Adrenal gland (tissue), 9 donors: ENCODE measurements at regions not wholly inside any gene's neighbourhood (a gene's known extent, or its start where the extent isn't known, plus 50 kb on each side); places are given as distances from the start of the nearest gene placed in this dataset.

ENCODE experiments used
- DNase-seq, 7 donors: peaks; one replicate each; pipeline ENCODE4 v3.0.0-alpha.2; 2019 to 2020
- H3K27ac ChIP-seq, 5 donors: fragments of 200-600 bp; sonication (generic) in 4 of 5; 1 replicate in 3 of 5; 2 replicates in 2 of 5; pipeline versions ENCODE4 v1.5.1 to v1.8.0; 2016 to 2020; ENCODE audit warnings: mild to moderate bottlenecking in 1 of 5
- H3K27me3 ChIP-seq: fragments of 200-600 bp; 2 replicates; pipeline ENCODE4 v1.8.0; 2021
- H3K36me3 ChIP-seq, 2 donors: fragments of 200-600 bp; replicated peaks in 1 of 2; 1 replicate in 1 of 2; 2 replicates in 1 of 2; pipeline versions ENCODE4 v1.5.1 to v1.8.0; 2018 to 2022
- H3K4me1 ChIP-seq, 2 donors: fragments of 200-600 bp; replicated peaks in 1 of 2; 1 replicate in 1 of 2; 2 replicates in 1 of 2; pipeline versions ENCODE4 v1.5.1 to v1.8.0; 2018 to 2021
- H3K4me3 ChIP-seq, 4 donors: fragments of 200-600 bp; sonication (generic) in 3 of 4; one replicate each; pipeline ENCODE4 v1.5.1; 2016 to 2018
- H3K9me3 ChIP-seq, 3 donors: fragments of 200-600 bp; sonication (generic) in 1 of 3; replicated peaks in 1 of 3; 1 replicate in 2 of 3; 2 replicates in 1 of 3; pipeline versions ENCODE4 v1.5.1 to v1.8.0; 2016 to 2021
- POLR2A ChIP-seq, 2 donors: fragments of 450-650 bp; IDR thresholded peaks; one replicate each; pipeline ENCODE4 v1.6.1; 2017; ENCODE audit warnings: antibody characterized with exemption in 2 of 2, mild to moderate bottlenecking in 2 of 2, moderate library complexity in 1 of 2
- WGBS, 4 donors: extraction: QIAGEN DNeasy Blood & Tissue Kit in 2 of 4; methylation state at CpG; one replicate each; pipeline versions ENCODE4 v1.1.5 to v1.1.7; 2013 to 2017; 5-methylcytosine and 5-hydroxymethylcytosine counted together
- intact Hi-C, 2 donors: fragments of 100-400 bp; cut with DNase I; formaldehyde crosslinking; loops; one replicate each; pipeline versions ENCODE4 v1.14.1 to v1.15.0; 2022 to 2023
- TF ChIP-seq, protein P1 (sequence below), 6 experiments: fragments of 450-650 bp in 4 of 6; fragments of 200-600 bp in 2 of 6; sonication (generic) in 1 of 6; IDR thresholded peaks; 1 replicate in 5 of 6; 2 replicates in 1 of 6; pipeline versions ENCODE4 v1.5.1 to v1.8.0; 2016 to 2021; ENCODE audit warnings: antibody characterized with exemption in 6 of 6, mild to moderate bottlenecking in 2 of 6, moderate library complexity in 1 of 6
- donor health status: healthy with polysubstance abuse.
- donor health status: Bipolar disorder and iron deficiency.
- donor health status: DM: yes; HTN: yes; CAD: no.
- donor health status: DM: no; HTN: no; CAD: no.
- donor health status: DM: no; HTN: no; CAD: no.

DNA sequence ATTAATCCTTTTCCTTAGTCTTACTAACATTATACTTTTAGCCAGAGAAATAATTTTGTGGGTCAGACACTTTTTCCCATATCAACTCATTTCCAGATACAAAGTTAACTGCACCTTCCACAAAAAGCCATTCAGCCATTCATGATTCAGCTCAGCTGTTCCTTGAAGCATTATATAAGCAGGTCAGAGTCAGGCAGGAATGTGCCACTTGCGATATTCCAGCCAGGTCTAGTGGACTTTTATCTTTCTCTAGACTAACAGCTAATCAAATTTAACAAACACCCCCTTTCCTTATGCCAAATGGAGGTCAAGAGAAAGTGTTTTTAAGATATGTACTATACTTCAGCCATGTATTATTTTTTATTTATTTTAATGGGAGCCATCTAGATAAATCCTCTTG is 75.6 kb upstream of the EPB41L3 start:
- H3K27me3 ChIP-seq = no peaks in the 10 kb centered on the region
- TF ChIP-seq, protein P1, sequence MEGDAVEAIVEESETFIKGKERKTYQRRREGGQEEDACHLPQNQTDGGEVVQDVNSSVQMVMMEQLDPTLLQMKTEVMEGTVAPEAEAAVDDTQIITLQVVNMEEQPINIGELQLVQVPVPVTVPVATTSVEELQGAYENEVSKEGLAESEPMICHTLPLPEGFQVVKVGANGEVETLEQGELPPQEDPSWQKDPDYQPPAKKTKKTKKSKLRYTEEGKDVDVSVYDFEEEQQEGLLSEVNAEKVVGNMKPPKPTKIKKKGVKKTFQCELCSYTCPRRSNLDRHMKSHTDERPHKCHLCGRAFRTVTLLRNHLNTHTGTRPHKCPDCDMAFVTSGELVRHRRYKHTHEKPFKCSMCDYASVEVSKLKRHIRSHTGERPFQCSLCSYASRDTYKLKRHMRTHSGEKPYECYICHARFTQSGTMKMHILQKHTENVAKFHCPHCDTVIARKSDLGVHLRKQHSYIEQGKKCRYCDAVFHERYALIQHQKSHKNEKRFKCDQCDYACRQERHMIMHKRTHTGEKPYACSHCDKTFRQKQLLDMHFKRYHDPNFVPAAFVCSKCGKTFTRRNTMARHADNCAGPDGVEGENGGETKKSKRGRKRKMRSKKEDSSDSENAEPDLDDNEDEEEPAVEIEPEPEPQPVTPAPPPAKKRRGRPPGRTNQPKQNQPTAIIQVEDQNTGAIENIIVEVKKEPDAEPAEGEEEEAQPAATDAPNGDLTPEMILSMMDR (IDR thresholded peaks at IDR 0.05) = no peak
- TF ChIP-seq POLR2A (IDR thresholded peaks at IDR 0.05) = no peak
- H3K36me3 ChIP-seq = no peaks in the 10 kb centered on the region
- WGBS, 4 donors = 25 to 43% (median 38%) methylated on average over 1 of the region's 1 CpG
- no peak for DNase-seq
- H3K4me1 ChIP-seq = no peaks in the 10 kb centered on the region
- H3K4me3 ChIP-seq = no peak overlapping the region
- intact Hi-C loops = no loop called here
- H3K9me3 ChIP-seq = no peaks in the 10 kb centered on the region
- no peak overlapping the region for H3K27ac ChIP-seq

DNA sequence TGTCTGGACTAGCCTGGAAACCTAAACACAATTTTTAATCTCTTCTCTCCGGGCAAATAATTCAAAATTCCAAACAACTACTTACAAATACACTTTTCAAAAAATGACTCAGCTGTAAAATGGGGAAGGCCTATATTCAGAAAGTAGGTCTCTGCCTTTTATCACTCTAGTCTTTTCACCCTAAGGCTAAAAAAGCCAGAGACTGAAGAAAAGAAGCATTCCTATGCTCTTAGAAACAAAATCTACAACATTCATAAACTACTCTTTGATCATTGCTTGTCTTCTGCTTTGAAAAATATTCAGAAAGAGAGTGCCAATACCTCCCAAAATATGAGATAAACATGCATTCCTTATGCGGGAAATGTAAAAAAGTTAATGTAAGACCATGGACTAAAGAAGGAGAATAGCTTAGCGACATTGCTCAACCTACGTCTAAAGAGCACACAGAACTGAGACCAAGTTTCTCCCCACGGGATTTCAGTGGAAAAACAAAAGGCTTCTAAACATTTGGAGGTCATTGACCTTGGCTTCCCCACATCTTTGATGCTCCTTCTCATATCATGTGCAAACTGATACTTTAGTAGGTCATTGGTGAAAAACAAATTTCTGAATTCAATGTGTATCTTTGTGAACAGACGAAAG is 74.4 kb upstream of the EPB41L3 start:
- Histone ChIP-seq H3K27ac (no peak overlapping the region), H3K4me1 (no peaks in the 10 kb centered on the region), H3K27me3 (no peaks in the 10 kb centered on the region), H3K9me3 (no peaks in the 10 kb centered on the region), H3K36me3 (no peaks in the 10 kb centered on the region), H3K4me3 (no peak overlapping the region)
- intact Hi-C loops = no loop called here
- 54 to 66% (median 63%) methylated on average over 6 of the region's 6 CpGs for WGBS, 4 donors
- TF ChIP-seq, protein P1 (IDR thresholded peaks at IDR 0.05) = no peak
- no peak for TF ChIP-seq POLR2A (IDR thresholded peaks at IDR 0.05)
- no peak for DNase-seq

DNA sequence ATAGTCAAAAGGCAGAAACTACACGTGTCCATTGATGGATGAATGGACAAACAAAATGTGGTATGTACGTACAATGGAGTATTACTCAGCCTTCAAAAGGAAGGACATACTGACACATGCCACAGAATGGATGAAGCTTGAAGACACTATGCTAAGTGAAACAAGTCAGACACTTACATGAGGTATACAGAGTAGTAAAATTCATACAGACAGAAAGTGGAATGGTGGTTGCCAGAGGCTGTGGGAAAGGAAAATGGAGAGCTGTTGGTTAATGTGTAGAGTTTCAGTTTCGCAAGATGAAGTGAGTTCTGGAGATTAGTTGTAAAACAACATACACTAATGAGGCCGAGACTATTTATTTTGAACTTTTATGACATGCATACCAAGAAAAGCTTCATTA is 67.4 kb upstream of the EPB41L3 start:
- no peaks in the 10 kb centered on the region for H3K36me3 ChIP-seq
- intact Hi-C loops = no loop called here
- no peaks in the 10 kb centered on the region for H3K27me3 ChIP-seq
- H3K4me1 ChIP-seq = no peaks in the 10 kb centered on the region
- H3K9me3 ChIP-seq = no peaks in the 10 kb centered on the region
- 80 to 88% (median 85%) methylated on average over 4 of the region's 4 CpGs for WGBS, 4 donors
- H3K4me3 ChIP-seq = no peak overlapping the region
- DNase-seq = no peak
- no peak overlapping the region for H3K27ac ChIP-seq
- TF ChIP-seq POLR2A (IDR thresholded peaks at IDR 0.05) = no peak
- TF ChIP-seq, protein P1 (IDR thresholded peaks at IDR 0.05) = no peak

DNA sequence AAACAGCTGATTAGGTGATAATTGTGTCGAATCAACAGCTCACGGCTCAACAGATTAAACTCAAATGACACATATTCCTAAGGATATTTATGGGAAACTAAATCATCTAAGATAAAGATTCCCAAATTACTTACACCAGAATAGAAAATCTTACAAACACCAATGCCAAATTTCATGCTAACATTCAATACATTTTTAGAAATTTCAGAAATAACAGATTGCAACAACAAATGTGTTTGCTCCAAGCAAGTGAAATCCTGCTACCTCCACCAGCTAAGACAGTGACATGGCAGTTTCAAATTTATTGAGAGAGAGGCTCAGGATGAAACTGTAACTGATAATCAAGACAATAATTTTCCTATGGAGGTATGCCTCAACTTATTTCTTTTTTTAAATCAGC is 65.0 kb upstream of the EPB41L3 start:
- intact Hi-C loops = no loop called here
- Histone ChIP-seq H3K4me1 (no peaks in the 10 kb centered on the region), H3K4me3 (no peak overlapping the region), H3K27me3 (no peaks in the 10 kb centered on the region), H3K36me3 (no peaks in the 10 kb centered on the region), H3K9me3 (no peaks in the 10 kb centered on the region), H3K27ac (no peak overlapping the region)
- TF ChIP-seq, protein P1 (IDR thresholded peaks at IDR 0.05) = no peak
- TF ChIP-seq POLR2A (IDR thresholded peaks at IDR 0.05) = no peak
- 82 to 90% (median 86%) methylated on average over 2 of the region's 2 CpGs for WGBS, 4 donors
- DNase-seq = no peak
